Sigmoid colon (tissue), 4 donors: ENCODE measurements at regions not wholly inside any gene's neighbourhood (a gene's known extent, or its start where the extent isn't known, plus 50 kb on each side); places are given as distances from the start of the nearest gene placed in this dataset.

ENCODE experiments used
- EP300 ChIP-seq, 4 donors: sonication (generic); formaldehyde crosslinking; IDR thresholded peaks; one replicate each; pipeline ENCODE4 v1.6.1; 2017; ENCODE audit warnings: antibody characterized with exemption in 4 of 4
- TF ChIP-seq, protein P1 (sequence below), 4 experiments: fragments of 450-650 bp in 3 of 4; fragments of 200-600 bp in 1 of 4; IDR thresholded peaks; one replicate each; pipeline ENCODE4 v1.5.1; 2016 to 2019; ENCODE audit warnings: antibody characterized with exemption in 4 of 4, mild to moderate bottlenecking in 3 of 4, moderate library complexity in 2 of 4

DNA sequence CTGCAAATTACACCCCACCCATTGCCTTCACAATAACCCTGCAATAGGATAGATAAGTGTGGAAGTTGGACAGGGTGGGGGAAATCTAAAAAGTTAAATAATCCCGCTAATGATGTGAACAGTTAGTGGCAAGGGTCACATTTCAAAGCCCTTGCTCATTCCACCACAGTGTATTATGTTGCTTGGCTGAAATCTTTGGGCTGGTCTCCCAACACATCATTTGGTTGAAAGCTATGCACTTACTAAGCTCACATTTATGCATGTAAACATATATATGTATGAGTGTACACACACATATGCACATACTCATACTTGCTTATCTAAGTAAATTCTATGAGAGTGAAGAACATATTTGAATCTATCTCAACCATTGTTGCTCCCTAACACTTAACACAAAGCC is 197.8 kb downstream of the RDH14 start:
- TF ChIP-seq, protein P1, sequence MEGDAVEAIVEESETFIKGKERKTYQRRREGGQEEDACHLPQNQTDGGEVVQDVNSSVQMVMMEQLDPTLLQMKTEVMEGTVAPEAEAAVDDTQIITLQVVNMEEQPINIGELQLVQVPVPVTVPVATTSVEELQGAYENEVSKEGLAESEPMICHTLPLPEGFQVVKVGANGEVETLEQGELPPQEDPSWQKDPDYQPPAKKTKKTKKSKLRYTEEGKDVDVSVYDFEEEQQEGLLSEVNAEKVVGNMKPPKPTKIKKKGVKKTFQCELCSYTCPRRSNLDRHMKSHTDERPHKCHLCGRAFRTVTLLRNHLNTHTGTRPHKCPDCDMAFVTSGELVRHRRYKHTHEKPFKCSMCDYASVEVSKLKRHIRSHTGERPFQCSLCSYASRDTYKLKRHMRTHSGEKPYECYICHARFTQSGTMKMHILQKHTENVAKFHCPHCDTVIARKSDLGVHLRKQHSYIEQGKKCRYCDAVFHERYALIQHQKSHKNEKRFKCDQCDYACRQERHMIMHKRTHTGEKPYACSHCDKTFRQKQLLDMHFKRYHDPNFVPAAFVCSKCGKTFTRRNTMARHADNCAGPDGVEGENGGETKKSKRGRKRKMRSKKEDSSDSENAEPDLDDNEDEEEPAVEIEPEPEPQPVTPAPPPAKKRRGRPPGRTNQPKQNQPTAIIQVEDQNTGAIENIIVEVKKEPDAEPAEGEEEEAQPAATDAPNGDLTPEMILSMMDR (IDR thresholded peaks at IDR 0.05) = no peak
- no peak for TF ChIP-seq EP300 (IDR thresholded peaks at IDR 0.05)
